AG10803 (cell line): ENCODE measurements at regions not wholly inside any gene's neighbourhood (a gene's known extent, or its start where the extent isn't known, plus 50 kb on each side); places are given as distances from the start of the nearest gene placed in this dataset.

Experiments used
- DNase-seq: peaks from one replicate; pipeline ENCODE4 v3.0.0; 2010; ENCODE audit warnings: low read depth
- H3K4me3 ChIP-seq: 2 replicates; pipeline ENCODE4 v1.5.1; 2011; ENCODE audit warnings: mild to moderate bottlenecking, low read length, control low read depth
- TF ChIP-seq, protein P1 (sequence below): conservative IDR thresholded peaks from 2 replicates; pipeline ENCODE4 v1.5.1; 2011; ENCODE audit warnings: mild to moderate bottlenecking, low read length, control low read depth, inconsistent platforms

DNA sequence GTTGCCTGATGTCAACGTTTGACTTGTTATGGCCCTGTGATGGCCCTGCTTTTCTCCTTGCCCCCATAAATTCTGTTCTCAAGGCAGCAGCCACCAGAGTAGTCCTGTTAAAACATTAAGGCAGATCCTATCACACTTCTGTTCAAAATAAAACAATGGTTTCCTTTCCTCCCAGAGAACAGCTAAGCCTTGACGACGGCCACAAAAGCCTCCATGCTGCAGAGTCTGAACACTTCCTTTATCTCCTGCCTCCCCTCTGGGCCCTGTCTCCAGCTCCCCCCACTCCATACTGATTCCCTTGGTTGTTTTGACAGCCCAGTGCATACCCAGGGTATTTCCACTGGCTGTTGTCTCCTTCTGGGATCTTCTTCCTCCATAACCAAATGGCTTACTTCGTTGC is 618.1 kb downstream of the MED13L start:
- TF ChIP-seq, protein P1, sequence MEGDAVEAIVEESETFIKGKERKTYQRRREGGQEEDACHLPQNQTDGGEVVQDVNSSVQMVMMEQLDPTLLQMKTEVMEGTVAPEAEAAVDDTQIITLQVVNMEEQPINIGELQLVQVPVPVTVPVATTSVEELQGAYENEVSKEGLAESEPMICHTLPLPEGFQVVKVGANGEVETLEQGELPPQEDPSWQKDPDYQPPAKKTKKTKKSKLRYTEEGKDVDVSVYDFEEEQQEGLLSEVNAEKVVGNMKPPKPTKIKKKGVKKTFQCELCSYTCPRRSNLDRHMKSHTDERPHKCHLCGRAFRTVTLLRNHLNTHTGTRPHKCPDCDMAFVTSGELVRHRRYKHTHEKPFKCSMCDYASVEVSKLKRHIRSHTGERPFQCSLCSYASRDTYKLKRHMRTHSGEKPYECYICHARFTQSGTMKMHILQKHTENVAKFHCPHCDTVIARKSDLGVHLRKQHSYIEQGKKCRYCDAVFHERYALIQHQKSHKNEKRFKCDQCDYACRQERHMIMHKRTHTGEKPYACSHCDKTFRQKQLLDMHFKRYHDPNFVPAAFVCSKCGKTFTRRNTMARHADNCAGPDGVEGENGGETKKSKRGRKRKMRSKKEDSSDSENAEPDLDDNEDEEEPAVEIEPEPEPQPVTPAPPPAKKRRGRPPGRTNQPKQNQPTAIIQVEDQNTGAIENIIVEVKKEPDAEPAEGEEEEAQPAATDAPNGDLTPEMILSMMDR, result no peak
- DNase-seq, result no peak

DNA sequence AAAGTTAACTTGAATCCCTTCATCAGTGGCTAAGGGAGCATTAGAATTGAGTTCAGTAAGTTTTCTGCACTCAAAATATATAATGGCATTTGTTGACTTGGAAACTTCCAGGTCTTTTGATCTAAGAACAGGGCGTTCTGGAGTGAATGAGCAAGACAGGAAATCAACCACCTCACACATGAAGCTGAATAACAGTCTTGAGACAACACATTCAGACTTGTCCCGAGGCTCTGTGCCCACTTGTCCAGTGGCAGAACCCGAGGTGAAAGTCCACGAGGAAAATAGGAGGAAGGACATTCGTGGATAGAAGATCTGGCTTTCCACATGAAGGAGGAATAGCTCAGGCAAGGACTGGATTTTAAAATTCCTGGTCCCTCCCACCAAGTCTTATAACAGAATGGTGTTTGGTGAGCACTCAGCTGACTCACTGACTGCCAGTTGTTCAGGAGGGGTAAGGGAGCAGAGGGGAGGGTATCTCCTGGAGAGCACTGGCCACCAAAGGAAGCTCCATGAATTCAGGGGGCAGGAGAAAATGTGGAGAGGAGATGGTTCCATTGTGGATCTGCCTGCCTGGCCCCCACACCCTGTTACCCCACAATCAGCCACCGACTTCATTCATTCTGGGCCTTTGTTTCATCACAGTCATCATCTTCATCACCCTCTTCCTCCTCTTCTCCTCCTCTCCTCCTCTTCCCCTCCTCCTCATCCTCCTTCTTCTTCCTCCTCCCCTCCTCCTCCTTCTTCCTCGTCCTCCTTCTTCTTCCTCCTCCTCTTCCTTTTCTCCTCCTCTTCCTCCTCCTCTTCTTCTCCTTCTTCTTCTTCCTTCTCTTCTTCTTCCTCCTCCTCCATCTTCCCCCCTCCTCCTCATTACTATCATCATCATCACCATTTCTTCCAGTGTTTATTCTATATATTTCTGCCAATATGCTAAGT is 620.1 kb downstream of the MED13L start:
- DNase-seq, result no peak
- TF ChIP-seq, protein P1, result no peak

More for the DNA sequence above, 618.1 kb downstream of the MED13L start:
- no peak overlapping the region for H3K4me3 ChIP-seq

DNA sequence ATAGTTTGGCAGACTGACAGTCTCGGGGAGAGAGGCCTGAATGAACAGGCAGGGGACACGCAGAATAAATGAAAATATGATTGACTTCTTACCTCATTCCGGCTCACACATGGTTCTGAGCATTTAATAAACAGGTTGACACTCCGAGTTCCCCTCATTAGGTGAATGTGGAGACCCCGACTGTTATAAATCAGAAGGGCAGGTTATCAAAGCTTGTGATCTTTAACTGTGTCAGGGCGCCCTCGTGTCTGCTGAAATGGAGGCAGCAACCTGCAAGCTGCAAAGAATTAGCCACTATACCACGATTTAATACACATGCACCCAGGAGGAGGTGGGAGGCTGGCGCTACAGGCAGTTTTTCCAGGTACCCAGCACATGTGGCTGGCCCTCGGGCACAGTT is 627.5 kb downstream of the MED13L start:
- TF ChIP-seq, protein P1, result no peak
- H3K4me3 ChIP-seq, result no peak overlapping the region
- no peak for DNase-seq

More for the DNA sequence above, 620.1 kb downstream of the MED13L start:
- no peak overlapping the region for H3K4me3 ChIP-seq

DNA sequence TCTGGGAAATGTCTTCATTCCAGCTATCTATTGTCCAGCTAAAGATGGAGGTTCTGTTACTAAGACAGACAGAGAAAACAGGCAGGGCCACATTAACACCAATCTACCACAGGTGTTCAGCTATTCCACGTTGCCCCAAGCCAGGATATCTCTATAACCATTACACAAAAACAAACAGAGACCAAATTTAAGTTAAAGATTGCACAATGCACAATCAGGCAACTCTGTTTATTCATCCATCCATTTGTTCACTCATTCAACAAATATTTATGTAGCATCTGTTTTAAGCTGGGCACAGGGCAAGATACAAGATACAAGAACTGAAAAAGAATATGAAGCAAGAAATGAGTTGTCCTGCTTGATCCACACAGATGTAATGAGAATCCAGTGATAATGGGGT is 629.0 kb downstream of the MED13L start:
- H3K4me3 ChIP-seq, result no peak overlapping the region
- peak; percentile 47 for DNase-seq
- TF ChIP-seq, protein P1, result no peak

DNA sequence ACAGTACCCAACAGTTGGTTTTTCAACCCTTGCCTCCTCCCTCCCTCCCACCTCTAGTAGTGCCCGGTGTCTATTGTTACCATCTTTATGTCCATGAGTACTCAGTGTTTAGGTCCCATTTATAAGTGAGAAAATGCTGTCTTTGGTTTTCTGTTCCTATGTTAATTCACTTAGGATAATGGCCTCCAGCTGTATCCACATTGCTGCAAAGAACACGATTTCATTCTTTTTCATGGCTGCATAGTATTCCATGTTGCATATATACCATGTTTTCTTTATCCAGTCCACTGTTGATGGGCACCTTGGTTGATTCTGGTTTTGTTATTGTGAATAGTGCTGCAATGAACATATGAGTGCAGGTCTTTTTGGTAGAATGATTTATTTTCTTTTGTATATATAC is 631.3 kb downstream of the MED13L start:
- TF ChIP-seq, protein P1, result no peak
- H3K4me3 ChIP-seq, result no peak overlapping the region
- DNase-seq, result no peak

DNA sequence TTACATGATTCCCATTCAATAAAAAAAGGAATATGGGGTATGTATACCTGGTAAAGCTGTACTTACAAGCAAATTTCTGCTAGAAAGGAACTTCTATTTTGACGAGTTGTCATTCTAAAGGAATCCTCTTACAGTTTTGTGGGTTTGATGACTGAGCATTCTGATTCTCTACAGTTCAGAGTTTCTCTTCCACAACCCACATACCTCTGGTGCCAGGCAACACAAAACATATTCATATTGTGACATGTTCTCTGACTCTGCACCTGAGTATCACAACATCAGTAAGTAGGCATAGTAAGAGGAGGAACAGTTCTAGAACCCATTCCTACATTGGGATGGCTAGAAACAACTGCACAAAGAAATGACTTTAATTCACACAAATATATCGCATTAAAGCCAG is 636.6 kb downstream of the MED13L start:
- peak; percentile 68 for DNase-seq
- TF ChIP-seq, protein P1, result no peak
- H3K4me3 ChIP-seq, result no peak overlapping the region

DNA sequence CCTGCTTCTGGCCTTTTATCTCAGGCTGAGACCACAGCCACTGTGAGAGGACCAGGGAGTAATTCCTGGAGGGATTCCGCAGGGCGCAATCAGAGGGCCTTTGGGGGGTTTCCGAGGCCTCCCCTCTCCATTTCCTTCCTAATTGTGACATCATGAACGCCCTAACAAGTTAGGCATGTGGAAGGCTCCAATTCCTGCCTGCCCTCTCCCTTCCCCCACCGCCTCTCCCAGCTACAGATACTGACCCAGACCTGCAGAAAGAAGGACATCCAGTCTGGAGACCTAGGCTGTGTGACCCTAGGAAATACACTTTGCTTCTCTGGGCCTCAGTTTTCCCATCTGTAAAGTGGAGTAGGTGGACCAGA is 637.9 kb downstream of the MED13L start:
- TF ChIP-seq, protein P1, result no peak
- H3K4me3 ChIP-seq, result no peak overlapping the region
- no peak for DNase-seq
